Right cardiac atrium (tissue), 5 donors: ENCODE measurements at regions not wholly inside any gene's neighbourhood (a gene's known extent, or its start where the extent isn't known, plus 50 kb on each side); places are given as distances from the start of the nearest gene placed in this dataset.
"Not testable (repeated sequence)": the region's sequence is repeated elsewhere in the genome, so short reads cannot be mapped to it uniquely, and the experiment has no call there.

Experiments used
- ATAC-seq, 2 donors: fragments of 200-7000 bp; cut with Tn5 transposase; one replicate each; pipeline versions ENCODE4 v1.8.0 to v1.9.1; 2020; ENCODE audit warnings: moderate library complexity in 2 of 2, mild to moderate bottlenecking in 1 of 2
- DNase-seq, 3 donors: peaks; one replicate each; pipeline ENCODE4 v3.0.0-alpha.2; 2020
- H3K27ac ChIP-seq: one replicate; pipeline ENCODE4 v1.5.1; 2013; ENCODE audit warnings: mild to moderate bottlenecking, low read length, control low read depth, moderate library complexity
- H3K27me3 ChIP-seq: one replicate; pipeline ENCODE4 v1.6.1; 2013; ENCODE audit not compliant: control insufficient read depth, insufficient read depth
- H3K4me1 ChIP-seq: one replicate; pipeline ENCODE4 v1.6.1; 2013; ENCODE audit warnings: low read length; ENCODE audit not compliant: control insufficient read depth, insufficient read depth
- H3K4me3 ChIP-seq: one replicate; pipeline ENCODE4 v1.5.1; 2013; ENCODE audit warnings: low read length, control low read depth
- H3K9me3 ChIP-seq: one replicate; pipeline ENCODE4 v1.6.1; 2013; ENCODE audit warnings: low read length; ENCODE audit not compliant: control insufficient read depth
- whole genome bisulfite sequencing: extraction: QIAGEN DNeasy Blood & Tissue Kit; methylation state at CpG from one replicate; pipeline ENCODE4 v1.1.7; 2013; 5-methylcytosine and 5-hydroxymethylcytosine counted together
- intact Hi-C, 4 donors: fragments of 100-400 bp; cut with DNase I; formaldehyde crosslinking; loops; one replicate each; pipeline versions ENCODE4 v1.11.0 to v1.14.0; 2022 to 2023
- donor health status: healthy with polysubstance abuse.
- donor health status: DM: no; HTN: yes; CAD: no.
- donor health status: DM: no; HTN: no; CAD: no.
- donor health status: DM: no; HTN: yes; CAD: no; lungs with severe emphysema.
- donor health status: DM: yes; HTN: yes; CAD: no.

GRCh38 chr4:22599929-22600432 lies 84.1 kb upstream of the ADGRA3 start:
- ATAC-seq, intact Hi-C loops, H3K4me3 ChIP-seq, H3K9me3 ChIP-seq, H3K27ac ChIP-seq, DNase-seq, H3K4me1 ChIP-seq, H3K27me3 ChIP-seq: not testable (repeated sequence)
- WGBS = 91% methylated on average over 8 of the region's 8 CpGs

- H3K27me3 ChIP-seq, H3K9me3 ChIP-seq, intact Hi-C loops, ATAC-seq, DNase-seq, H3K4me3 ChIP-seq, H3K27ac ChIP-seq, H3K4me1 ChIP-seq: not testable (repeated sequence)
- WGBS = 97% methylated on average over 6 of the region's 6 CpGs
These were observed 85.8 kb upstream of the ADGRA3 start for GRCh38 chr4:22601638-22602037.

GRCh38 chr4:22607382-22607781 lies 85.4 kb upstream of the GBA3 start:
- peak; percentile 42 to 75 (median 71) for DNase-seq
- Histone ChIP-seq H3K9me3 (no peaks in the 10 kb centered on the region), H3K4me3 (no peak overlapping the region), H3K27ac (no peak overlapping the region), H3K4me1 (no peaks in the 10 kb centered on the region), H3K27me3 (no peaks in the 10 kb centered on the region)
- intact Hi-C loops = loop anchor here (5.0 kb wide), 2 partner anchors 195 to 200 kb away; no protein-coding TSS in a partner anchor
- 35% methylated on average over 3 of the region's 3 CpGs for WGBS
- peak; percentile 92 to 97 for ATAC-seq

- intact Hi-C loops = loop anchor here (5.0 kb wide), 2 partner anchors 198 to 203 kb away; no protein-coding TSS in a partner anchor
- H3K27ac ChIP-seq, H3K9me3 ChIP-seq, DNase-seq, H3K4me1 ChIP-seq, H3K27me3 ChIP-seq, ATAC-seq, H3K4me3 ChIP-seq: not testable (repeated sequence)
- 70% methylated on average over 3 of the region's 3 CpGs for WGBS
These were observed 82.7 kb upstream of the GBA3 start for GRCh38 chr4:22609951-22610525.

- Histone ChIP-seq H3K9me3 (no peaks in the 10 kb centered on the region), H3K27me3 (no peaks in the 10 kb centered on the region), H3K4me1 (no peaks in the 10 kb centered on the region), H3K27ac (no peak overlapping the region), H3K4me3 (no peak overlapping the region)
- intact Hi-C loops = no loop called here
- 40% methylated on average over 2 of the region's 2 CpGs for WGBS
- no peak for ATAC-seq
- no peak for DNase-seq
These were observed 78.6 kb upstream of the GBA3 start for GRCh38 chr4:22614114-22614513.

GRCh38 chr4:22616516-22616915 lies 76.2 kb upstream of the GBA3 start:
- intact Hi-C loops = no loop called here
- Histone ChIP-seq H3K27ac (no peak overlapping the region), H3K9me3 (no peaks in the 10 kb centered on the region), H3K4me1 (no peaks in the 10 kb centered on the region), H3K4me3 (no peak overlapping the region), H3K27me3 (no peaks in the 10 kb centered on the region)
- no peak for ATAC-seq
- DNase-seq = no peak
- 84% methylated on average over 3 of the region's 3 CpGs for WGBS

GRCh38 chr4:22620144-22620543 lies 72.6 kb upstream of the GBA3 start:
- ATAC-seq, H3K27me3 ChIP-seq, DNase-seq, H3K4me3 ChIP-seq, H3K4me1 ChIP-seq, H3K27ac ChIP-seq, H3K9me3 ChIP-seq, intact Hi-C loops: not testable (repeated sequence)
- 87% methylated on average over 4 of the region's 4 CpGs for WGBS

GRCh38 chr4:22621970-22622369 lies 70.8 kb upstream of the GBA3 start:
- ATAC-seq, H3K27ac ChIP-seq, DNase-seq, H3K27me3 ChIP-seq, H3K9me3 ChIP-seq, H3K4me1 ChIP-seq, intact Hi-C loops, H3K4me3 ChIP-seq: not testable (repeated sequence)
- WGBS = 95% methylated on average over 5 of the region's 5 CpGs

GRCh38 chr4:22624002-22624401 lies 68.7 kb upstream of the GBA3 start:
- WGBS = 87% methylated on average over 5 of the region's 5 CpGs
- H3K27me3 ChIP-seq, ATAC-seq, H3K9me3 ChIP-seq, H3K27ac ChIP-seq, DNase-seq, H3K4me3 ChIP-seq, H3K4me1 ChIP-seq, intact Hi-C loops: not testable (repeated sequence)

GRCh38 chr4:22625311-22625710 lies 67.4 kb upstream of the GBA3 start:
- Histone ChIP-seq H3K4me1 (no peaks in the 10 kb centered on the region), H3K27me3 (no peaks in the 10 kb centered on the region), H3K9me3 (no peaks in the 10 kb centered on the region), H3K27ac (no peak overlapping the region), H3K4me3 (no peak overlapping the region)
- 41% methylated on average over 3 of the region's 3 CpGs for WGBS
- DNase-seq (no peak), ATAC-seq (no peak)
- intact Hi-C loops = no loop called here

- H3K4me3 ChIP-seq, DNase-seq, ATAC-seq, H3K9me3 ChIP-seq, H3K27me3 ChIP-seq, H3K4me1 ChIP-seq, intact Hi-C loops, H3K27ac ChIP-seq: not testable (repeated sequence)
These were observed 64.9 kb upstream of the GBA3 start for GRCh38 chr4:22627851-22628250.
